ENCODE measurements at regions not wholly inside any gene's neighbourhood (a gene's known extent, or its start where the extent isn't known, plus 50 kb on each side); places are given as distances from the start of the nearest gene placed in this dataset.

- DNase-seq (ENCODE audit: extremely low read depth, low read depth), result no peak
- TF ChIP-seq CTCF (IDR thresholded peaks at IDR 0.05; ENCODE audit: low read depth, low read length, missing control alignments), result no peak
- no peak overlapping the region for H3K4me3 ChIP-seq (replicated peaks; ENCODE audit: low read depth, low read length)
These were observed 83.7 kb upstream of the SEPTIN5 start for GRCh38 chr22:19630614-19631013.

DNA sequence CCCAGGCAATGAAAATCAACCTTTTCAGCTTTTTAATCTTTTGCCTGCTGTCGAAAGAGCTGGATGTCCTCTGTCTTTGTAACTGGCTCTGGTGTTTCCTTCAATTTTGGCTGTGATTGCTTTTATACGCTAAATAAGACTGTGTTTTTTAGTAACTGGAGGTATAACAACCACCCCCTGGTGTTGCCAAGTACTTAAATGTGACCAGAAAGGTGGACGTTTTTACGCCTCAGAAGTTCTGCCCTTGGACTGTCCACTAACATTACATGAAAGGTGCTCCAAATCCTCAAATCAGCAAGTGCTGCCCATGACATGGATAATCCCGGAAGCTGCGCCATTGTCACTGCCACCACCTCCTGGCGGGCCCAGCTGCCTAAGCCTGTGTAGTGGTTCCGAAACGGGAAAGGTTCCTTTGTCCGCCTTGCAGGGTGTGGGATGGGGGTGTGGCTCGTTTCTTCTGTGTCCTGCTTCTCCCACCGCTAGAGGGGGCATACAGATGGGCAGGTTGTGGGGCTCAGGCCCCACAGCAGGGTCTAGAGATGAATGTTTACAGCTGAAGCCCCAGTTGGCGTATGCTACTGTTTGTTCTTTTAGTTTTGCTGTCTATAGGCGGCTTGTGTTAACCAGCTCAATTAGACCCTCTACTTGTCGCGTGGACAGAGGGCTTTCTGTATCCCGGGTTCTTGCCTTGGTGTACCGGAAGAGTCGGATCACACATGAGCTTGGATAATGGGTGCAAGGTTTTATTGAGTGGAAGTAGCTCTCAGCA lies 82.2 kb upstream of the SEPTIN5 start:
- DNase-seq (ENCODE audit: extremely low read depth, low read depth), result no peak
- no peak overlapping the region for H3K4me3 ChIP-seq (replicated peaks; ENCODE audit: low read depth, low read length)
- peak; percentile 76 for TF ChIP-seq CTCF (IDR thresholded peaks at IDR 0.05; ENCODE audit: low read depth, low read length, missing control alignments)

GRCh38 chr22:19632668-19633148 lies 81.6 kb upstream of the SEPTIN5 start:
- H3K4me3 ChIP-seq (replicated peaks; ENCODE audit: low read depth, low read length), result no peak overlapping the region
- DNase-seq (ENCODE audit: extremely low read depth, low read depth), result no peak
- no peak for TF ChIP-seq CTCF (IDR thresholded peaks at IDR 0.05; ENCODE audit: low read depth, low read length, missing control alignments)

- H3K4me3 ChIP-seq (replicated peaks; ENCODE audit: low read depth, low read length), result no peak overlapping the region
- TF ChIP-seq CTCF (IDR thresholded peaks at IDR 0.05; ENCODE audit: low read depth, low read length, missing control alignments), result no peak
- DNase-seq (ENCODE audit: extremely low read depth, low read depth), result no peak
These were observed 79.9 kb upstream of the SEPTIN5 start for GRCh38 chr22:19634226-19634975.

DNA sequence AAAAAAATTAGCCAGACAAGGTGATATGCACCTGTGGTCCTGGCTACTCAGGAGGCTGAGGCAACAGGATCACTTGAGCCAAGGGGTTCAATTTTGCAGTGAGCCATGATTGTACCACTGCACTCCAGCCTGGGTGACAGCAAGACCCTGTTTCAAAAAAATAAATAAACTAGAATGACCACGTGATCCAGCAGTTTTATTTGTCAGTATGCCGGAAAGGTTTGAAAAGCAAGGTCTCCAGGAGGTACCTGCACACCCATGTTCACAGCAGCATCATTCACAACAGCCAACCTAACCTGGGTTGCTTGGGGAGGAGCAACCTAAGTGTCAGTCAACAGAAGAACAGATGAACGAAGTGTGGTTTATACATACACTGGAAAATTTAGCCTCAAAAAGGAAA lies 78.7 kb upstream of the SEPTIN5 start:
- TF ChIP-seq CTCF (IDR thresholded peaks at IDR 0.05; ENCODE audit: low read depth, low read length, missing control alignments), result no peak
- no peak overlapping the region for H3K4me3 ChIP-seq (replicated peaks; ENCODE audit: low read depth, low read length)
- no peak for DNase-seq (ENCODE audit: extremely low read depth, low read depth)

DNA sequence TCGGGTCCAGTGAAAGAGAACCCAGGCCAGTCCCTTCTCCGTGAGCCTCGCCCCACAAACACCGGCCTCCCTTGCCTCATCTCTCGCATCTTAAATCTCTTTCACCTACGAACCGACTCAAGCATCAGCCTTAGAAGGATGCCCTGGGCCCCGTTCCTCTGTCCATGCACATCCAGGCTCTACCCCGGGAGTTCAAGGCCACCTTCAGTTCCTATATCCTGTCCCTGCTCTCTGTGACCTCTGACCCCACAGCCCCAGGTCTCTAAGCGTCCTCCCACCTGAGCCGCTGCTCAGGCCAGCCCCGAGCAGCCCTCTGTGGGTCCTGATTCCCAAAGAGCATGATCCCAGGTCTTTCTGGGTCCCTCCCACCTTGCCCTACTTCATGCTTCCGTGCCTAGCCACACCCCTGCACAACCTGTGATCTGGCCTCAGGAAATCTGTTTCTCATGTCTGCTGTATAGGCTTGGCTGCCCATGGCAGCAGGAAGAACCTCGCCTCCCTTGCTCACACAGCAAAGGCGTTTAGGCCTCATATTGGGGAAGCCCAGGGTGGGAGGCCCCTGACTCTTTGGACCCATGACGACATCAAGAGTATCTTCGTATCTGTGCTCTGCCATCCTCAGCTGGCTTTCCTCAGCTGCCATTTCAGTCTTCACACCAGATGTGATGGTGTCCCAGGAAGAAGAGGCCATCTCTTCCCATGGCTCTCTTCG lies 77.5 kb upstream of the SEPTIN5 start:
- H3K4me3 ChIP-seq (replicated peaks; ENCODE audit: low read depth, low read length), result no peak overlapping the region
- no peak for TF ChIP-seq CTCF (IDR thresholded peaks at IDR 0.05; ENCODE audit: low read depth, low read length, missing control alignments)
- no peak for DNase-seq (ENCODE audit: extremely low read depth, low read depth)
